SJSA1 (cell line): ENCODE measurements at regions not wholly inside any gene's neighbourhood (a gene's known extent, or its start where the extent isn't known, plus 50 kb on each side); places are given as distances from the start of the nearest gene placed in this dataset.
"Not testable (repeated sequence)": the region's sequence is repeated elsewhere in the genome, so short reads cannot be mapped to it uniquely, and the experiment has no call there.

Experiments
- DNase-seq, 2 experiments: peaks; one replicate each; pipeline ENCODE4 v3.0.0-alpha.2; 2015 to 2020; ENCODE audit warnings: low spot score in 2 of 2, low read depth in 1 of 2
- H3K27ac ChIP-seq: fragments of 250-450 bp; sonication (Bioruptor Pico); 2 replicates; pipeline ENCODE4 v1.5.1; 2020; ENCODE audit warnings: mild to moderate bottlenecking, moderate library complexity
- H3K27me3 ChIP-seq: fragments of 250-450 bp; sonication (Bioruptor Pico); replicated peaks from 2 replicates; pipeline ENCODE4 v1.5.1; 2020; ENCODE audit warnings: mild to moderate bottlenecking, moderate library complexity
- H3K36me3 ChIP-seq: fragments of 250-450 bp; sonication (Bioruptor Pico); 2 replicates; pipeline ENCODE4 v1.5.1; 2020; ENCODE audit warnings: mild to moderate bottlenecking
- H3K4me1 ChIP-seq: fragments of 250-450 bp; sonication (Bioruptor Pico); replicated peaks from 2 replicates; pipeline ENCODE4 v1.6.1; 2021; ENCODE audit warnings: mild to moderate bottlenecking
- H3K4me3 ChIP-seq: fragments of 250-450 bp; sonication (Bioruptor Pico); 2 replicates; pipeline ENCODE4 v1.5.1; 2020; ENCODE audit warnings: mild to moderate bottlenecking
- H3K9me3 ChIP-seq: fragments of 250-450 bp; sonication (Bioruptor Pico); replicated peaks from 2 replicates; pipeline ENCODE4 v1.5.1; 2020; ENCODE audit warnings: mild to moderate bottlenecking

DNA sequence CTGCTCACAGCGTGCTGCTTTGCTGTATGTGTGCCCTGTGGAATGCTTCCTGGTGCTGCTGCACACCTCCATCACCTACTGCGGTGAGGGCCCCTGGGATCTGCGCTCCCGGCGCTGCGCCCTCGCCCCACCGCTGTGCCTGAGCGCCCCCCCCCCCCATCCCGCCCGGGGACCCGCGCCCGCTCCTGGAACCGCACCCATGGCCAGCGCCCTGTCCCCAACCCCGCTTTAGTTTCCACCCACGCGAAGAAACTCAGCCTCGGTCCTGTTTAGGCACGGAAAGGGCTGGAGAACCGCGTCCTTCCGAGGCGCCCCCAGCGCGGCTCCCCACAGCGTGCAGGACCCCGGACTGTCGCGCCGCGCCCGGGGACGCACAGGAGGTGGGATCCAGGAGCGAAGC is 265.5 kb downstream of the POTEB3 start:
- H3K36me3 ChIP-seq, H3K4me3 ChIP-seq, H3K27ac ChIP-seq, H3K9me3 ChIP-seq, H3K27me3 ChIP-seq, DNase-seq, H3K4me1 ChIP-seq: not testable (repeated sequence)

DNA sequence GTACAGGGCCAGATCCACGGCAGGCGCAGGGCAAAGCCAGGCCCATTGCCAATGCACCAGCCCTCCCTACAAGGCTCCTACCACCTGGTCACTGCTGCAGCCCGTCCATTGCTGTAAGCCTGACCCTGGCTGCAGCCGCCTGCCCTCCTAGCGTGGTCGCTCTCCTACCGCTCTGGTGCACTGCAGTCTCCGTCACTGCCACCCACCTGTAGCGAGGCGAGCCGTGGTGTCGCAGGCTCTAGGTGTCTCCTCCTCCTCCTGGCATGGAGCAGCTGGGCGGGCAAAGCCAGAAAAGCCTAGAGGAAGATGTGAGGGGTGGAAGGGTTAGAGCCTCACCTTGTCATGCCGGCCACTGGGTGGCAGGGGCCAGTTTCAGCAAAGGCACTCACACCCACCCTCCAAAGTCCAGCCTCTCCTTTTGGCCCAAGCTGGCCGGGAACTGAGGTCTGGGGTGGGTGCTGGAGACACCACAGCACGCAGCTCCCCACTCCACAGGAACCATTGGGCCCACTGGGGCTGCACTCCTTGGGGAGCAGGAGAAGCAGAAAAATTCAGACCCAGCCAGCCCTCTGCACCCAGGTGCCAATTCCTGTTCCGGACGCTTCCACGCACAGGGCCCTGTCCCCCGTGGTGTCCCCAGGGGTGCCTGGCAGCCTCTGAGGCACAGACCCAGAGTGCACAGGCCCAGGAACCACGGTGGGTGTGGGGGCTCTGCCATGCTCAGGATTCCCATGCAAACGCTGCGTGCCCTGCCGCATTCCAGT is 285.3 kb upstream of the POTEB2 start:
- H3K36me3 ChIP-seq, H3K4me3 ChIP-seq, H3K27me3 ChIP-seq, H3K4me1 ChIP-seq, H3K27ac ChIP-seq, DNase-seq, H3K9me3 ChIP-seq: not testable (repeated sequence)

DNA sequence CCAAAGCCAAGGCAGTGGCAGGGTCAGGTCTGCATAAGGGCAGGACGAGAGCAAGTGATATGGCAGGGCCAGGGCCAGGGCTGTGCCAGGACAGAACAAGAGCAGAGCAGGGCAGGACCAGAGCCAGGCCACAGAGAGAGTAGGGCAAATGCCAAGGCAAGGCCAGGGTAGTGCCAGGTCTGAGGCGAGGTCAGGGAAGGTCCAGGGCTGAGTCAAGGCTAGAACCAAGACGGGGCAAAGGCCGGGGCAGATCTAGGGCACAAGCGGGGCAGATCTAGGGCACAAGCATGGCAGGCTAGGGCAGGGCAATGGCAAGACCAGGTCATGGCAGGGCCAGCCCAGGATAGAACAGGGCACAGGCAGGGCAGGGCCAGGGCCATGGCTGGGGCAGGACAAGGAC is 282.0 kb upstream of the POTEB2 start:
- H3K27me3 ChIP-seq, H3K4me3 ChIP-seq, H3K4me1 ChIP-seq, H3K27ac ChIP-seq, DNase-seq, H3K36me3 ChIP-seq, H3K9me3 ChIP-seq: not testable (repeated sequence)

DNA sequence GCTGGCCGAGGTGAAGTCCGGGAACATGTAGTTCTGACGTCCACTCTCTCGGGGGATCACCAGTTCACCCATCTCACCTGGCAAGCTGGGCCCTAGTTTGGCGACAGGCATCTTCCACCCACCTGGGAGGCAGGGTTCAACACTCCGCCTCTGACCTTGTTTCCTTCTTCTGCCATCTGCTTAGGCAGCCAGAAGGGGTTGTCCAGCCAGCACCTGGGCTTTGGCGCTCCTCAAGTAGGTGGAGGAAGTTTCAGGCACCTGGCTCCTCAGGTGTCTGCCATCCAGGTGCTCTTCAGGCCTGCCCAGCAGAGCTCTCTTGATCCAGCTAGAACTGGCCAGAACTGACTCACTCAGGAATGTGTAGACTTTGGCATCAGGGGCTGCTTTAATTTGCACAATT is 267.8 kb upstream of the POTEB2 start:
- not testable (repeated sequence) for H3K36me3 ChIP-seq, H3K4me1 ChIP-seq, H3K9me3 ChIP-seq

DNA sequence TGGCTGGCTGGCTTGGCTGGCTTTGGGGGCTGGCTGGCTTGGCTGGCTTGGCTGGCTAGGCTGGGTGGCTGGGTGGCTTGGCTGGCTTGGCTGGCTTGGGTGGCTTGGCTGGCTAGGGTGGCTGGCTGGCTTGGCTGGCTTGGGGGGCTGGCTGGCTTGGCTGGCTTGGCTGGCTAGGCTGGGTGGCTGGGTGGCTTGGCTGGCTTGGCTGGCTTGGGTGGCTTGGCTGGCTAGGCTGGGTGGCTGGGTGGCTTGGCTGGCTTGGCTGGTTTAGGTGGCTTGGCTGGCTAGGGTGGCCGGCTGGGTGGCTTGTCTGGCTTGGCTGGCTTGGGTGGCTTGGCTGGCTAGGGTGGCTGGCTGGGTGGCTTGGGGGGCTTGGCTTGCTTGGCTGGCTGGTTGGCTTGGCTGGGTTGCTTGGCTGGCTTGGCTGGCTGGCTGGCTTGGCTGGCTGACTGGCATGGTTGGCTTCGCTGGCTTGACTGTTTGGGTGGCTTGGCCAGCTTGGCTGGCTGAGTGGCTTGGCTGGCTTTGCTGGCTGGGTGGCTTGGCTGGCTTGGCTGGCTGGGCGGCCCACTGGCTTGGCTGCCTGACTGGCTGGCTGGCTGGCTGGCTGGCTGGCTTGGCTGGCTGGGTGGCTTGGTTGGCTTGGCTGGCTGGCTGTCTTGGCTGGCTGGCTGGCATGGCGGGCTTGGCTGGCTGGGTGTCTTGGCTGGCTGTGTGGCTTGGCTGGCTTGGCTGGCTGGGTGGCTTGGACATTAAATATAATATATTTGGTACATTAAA is 246.3 kb upstream of the POTEB2 start:
- not testable (repeated sequence) for H3K4me1 ChIP-seq, H3K9me3 ChIP-seq, H3K36me3 ChIP-seq, H3K27me3 ChIP-seq, H3K27ac ChIP-seq, H3K4me3 ChIP-seq
- DNase-seq, result peak in 1 of 2 experiments; percentile 45

More for the DNA sequence above, 267.8 kb upstream of the POTEB2 start:
- not testable (repeated sequence) for H3K27ac ChIP-seq, DNase-seq, H3K27me3 ChIP-seq, H3K4me3 ChIP-seq

DNA sequence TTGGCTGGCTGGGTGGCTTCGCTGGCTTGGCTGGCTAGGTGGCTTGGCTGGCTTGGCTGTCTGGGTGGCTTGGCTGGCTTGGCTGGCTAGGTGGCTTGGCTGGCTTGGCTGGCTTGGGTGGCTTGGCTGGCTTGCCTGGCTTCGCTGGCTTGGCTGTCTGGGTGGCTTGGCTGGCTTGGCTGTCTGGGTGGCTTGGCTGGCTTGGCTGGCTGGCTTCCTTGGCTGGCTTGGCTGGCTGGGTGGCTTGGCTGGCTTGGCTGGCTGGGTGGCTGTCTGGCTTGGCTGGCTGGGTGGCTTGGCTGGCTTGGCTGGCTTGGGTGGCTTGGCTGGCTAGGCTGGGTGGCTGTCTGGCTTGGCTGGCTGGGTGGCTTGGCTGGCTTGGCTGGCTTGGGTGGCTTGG is 245.7 kb upstream of the POTEB2 start:
- H3K4me3 ChIP-seq, H3K36me3 ChIP-seq, H3K4me1 ChIP-seq, H3K27ac ChIP-seq, H3K27me3 ChIP-seq, H3K9me3 ChIP-seq: not testable (repeated sequence)
- peak in 1 of 2 experiments; percentile 52 for DNase-seq

DNA sequence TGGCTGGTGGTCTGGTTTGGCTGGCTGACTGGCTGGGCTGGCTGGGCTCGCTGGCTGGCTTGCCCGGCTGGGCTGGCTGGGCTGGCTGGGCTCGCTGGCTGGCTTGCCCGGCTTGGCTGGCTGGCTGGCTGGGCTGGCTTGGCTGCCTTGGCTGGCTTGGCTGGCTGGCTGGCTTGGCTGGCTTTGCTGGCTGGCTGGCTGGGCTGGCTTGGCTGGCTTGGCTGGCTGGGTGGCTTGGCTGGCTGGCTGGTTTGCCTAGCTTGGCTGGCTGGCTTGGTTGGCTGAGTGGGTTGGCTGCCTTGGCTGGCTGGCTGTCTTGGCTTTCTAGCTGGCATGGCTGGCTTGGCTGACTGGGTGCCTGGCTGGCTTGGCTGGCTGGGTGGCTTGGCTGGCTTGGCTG is 245.1 kb upstream of the POTEB2 start:
- H3K4me1 ChIP-seq, H3K27ac ChIP-seq, H3K9me3 ChIP-seq, H3K4me3 ChIP-seq, H3K36me3 ChIP-seq, H3K27me3 ChIP-seq, DNase-seq: not testable (repeated sequence)

DNA sequence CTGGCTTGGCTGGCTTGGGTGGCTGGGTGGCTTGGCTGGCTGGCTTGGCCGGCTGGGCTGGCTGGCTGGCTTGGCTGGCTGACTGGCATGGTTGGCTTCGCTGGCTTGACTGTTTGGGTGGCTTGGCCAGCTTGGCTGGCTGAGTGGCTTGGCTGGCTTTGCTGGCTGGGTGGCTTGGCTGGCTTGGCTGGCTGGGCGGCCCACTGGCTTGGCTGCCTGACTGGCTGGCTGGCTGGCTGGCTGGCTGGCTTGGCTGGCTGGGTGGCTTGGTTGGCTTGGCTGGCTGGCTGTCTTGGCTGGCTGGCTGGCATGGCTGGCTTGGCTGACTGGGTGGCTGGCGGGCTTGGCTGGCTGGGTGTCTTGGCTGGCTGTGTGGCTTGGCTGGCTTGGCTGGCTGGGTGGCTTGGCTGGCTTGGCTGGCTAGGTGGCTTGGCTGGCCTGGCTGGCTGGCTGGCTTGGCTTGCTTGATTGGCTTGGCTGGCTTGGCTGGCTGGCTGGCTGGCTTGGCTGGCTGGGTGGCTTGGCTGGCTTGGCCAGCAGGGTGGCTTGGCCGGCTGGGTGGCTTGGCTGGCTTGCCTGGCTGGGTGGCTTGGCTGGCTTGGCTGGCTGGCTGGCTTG is 244.2 kb upstream of the POTEB2 start:
- not testable (repeated sequence) for H3K36me3 ChIP-seq, H3K27ac ChIP-seq, H3K4me3 ChIP-seq, H3K4me1 ChIP-seq, H3K27me3 ChIP-seq, H3K9me3 ChIP-seq
- DNase-seq, result peak in 1 of 2 experiments; percentile 59

DNA sequence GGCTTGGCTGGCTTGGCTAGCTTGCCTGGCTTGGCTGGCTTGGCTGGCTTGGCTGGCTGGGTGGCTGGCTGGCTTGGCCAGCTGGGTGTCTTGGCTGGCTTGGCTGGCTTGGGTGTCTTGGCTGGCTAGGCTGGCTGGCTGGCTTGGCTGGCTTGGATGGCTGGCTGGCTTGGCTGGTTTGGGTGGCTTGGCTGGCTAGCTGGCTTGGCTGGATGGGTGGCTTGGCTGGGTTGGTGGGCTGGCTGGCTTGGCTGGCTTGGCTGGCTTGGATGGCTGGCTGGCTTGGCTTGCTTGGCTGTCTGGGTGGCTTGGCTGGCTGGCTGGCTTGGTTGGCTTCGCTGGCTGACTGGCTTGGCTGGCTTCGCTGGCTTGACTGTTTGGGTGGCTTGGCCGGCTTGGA is 242.3 kb upstream of the POTEB2 start:
- not testable (repeated sequence) for H3K9me3 ChIP-seq, H3K4me3 ChIP-seq, H3K36me3 ChIP-seq, H3K4me1 ChIP-seq, DNase-seq, H3K27ac ChIP-seq, H3K27me3 ChIP-seq

DNA sequence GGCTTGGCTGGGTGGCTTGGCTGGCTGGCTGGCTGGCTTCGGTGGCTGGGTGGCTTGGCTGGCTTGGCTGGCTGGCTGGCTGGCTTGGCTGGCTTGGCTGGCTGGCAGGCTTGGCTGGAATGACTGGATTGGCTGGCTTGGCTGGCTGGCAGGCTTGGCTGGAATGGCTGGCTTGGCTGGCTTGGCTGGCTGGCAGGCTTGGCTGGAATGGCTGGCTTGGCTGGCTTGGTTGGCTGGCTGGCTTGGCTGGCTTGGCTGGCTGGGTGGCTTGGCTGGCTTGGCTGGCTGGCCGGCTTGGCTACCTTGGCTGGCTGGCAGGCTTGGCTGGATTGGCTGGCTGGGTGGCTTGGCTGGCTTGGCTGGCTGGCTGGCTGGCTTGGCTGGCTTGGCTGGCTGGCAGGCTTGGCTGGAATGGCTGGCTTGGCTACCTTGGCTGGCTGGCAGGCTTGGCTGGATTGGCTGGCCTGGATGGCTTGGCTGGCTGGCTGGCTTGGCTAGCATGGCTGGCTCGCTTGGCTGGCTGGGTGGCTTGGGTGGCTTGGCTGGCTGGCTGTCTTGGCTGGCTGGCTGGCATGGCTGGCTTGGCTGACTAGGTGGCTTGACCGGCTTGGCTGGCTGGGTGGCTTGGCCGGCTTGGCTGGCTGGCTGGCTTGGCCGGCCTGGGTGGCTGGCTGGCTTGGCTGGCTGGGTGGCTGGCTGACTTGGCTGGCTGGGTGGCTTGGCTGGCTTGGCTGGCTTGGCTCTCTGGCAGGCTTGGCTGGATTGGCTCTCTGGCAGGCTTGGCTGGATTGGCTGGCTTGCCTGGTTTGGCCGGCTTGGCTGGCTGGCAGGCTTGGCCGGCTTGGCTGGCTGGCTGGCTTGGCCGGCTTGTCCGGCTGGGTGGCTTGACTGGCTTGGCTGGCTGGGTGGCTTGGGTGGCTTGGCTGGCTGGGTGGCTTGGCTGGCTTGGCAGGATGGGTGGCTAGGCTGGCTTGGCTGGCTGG is 241.6 kb upstream of the POTEB2 start:
- DNase-seq, H3K36me3 ChIP-seq, H3K27me3 ChIP-seq, H3K9me3 ChIP-seq, H3K4me1 ChIP-seq, H3K27ac ChIP-seq, H3K4me3 ChIP-seq: not testable (repeated sequence)

DNA sequence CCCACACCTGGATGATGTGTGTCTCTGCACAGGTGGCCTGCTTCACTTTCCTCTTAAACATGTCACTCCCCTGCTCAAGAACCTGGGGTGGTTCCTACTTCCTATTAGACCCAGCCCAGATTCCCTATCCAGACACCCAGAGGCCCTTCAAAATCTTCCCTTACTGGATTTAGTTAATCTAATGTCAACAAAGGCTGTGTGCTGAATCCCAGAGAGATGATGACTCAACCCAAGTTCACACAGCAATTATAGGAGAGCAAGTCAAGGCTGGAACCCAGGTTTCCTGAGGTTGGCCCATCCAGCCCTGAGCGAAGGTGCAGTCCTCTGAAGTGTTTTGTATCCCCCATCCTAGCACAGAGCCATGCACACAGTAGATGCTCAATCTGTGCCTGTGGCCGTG is 230.5 kb upstream of the POTEB2 start:
- H3K27me3 ChIP-seq, H3K36me3 ChIP-seq, H3K4me1 ChIP-seq, H3K9me3 ChIP-seq, H3K4me3 ChIP-seq, DNase-seq, H3K27ac ChIP-seq: not testable (repeated sequence)

DNA sequence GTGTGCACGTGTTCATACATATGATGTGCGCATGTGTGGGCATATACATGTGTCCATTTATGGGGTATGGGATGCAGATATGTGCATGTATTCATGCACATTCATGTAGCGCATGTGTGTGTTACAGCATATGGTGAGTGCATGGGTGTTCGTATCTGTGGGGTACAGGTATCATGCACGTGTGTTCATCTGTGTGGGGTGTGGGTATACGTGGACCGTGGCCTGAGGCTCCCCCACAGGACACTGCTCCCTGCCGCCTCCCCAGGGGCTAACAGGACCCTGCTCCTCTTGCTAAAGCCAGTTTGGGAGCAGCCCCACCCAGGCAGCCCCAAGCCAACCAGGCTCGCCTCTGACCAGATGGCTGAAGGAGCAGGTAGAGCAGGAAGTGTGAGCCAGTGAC is 213.4 kb upstream of the POTEB2 start:
- not testable (repeated sequence) for H3K36me3 ChIP-seq, H3K9me3 ChIP-seq, DNase-seq, H3K4me3 ChIP-seq, H3K4me1 ChIP-seq, H3K27ac ChIP-seq, H3K27me3 ChIP-seq

DNA sequence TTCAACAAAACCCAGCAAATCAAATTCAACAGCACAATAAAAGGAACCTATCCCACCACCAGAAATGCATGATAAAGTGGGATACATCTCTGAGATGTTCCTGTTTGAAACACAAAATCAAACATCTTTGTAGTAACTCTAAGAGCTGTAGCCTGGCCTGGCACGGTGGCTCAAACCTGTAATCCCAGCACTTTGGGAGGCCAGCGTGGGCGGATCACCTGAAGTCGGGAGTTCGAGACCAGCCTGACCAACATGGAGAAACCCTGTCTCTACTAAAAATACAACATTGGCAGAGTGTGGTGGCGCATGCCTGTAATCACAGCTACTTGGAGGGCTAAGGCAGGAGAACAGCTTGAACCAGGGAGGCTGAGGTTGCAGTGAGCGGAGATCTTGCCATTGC is 202.8 kb upstream of the POTEB2 start:
- not testable (repeated sequence) for H3K36me3 ChIP-seq, DNase-seq, H3K27me3 ChIP-seq, H3K27ac ChIP-seq, H3K9me3 ChIP-seq, H3K4me1 ChIP-seq, H3K4me3 ChIP-seq
